GM12873 (cell line): ENCODE measurements at regions not wholly inside any gene's neighbourhood (a gene's known extent, or its start where the extent isn't known, plus 50 kb on each side); places are given as distances from the start of the nearest gene placed in this dataset.

Experiments used
- CTCF ChIP-seq: IDR thresholded peaks from 2 replicates; pipeline ENCODE4 v1.5.1; 2012; ENCODE audit warnings: low read depth, mild to moderate bottlenecking, moderate library complexity, low read length, control low read depth; ENCODE audit not compliant: insufficient read depth; ENCODE audit errors: missing control alignments

- TF ChIP-seq CTCF = no peak
Observed at GRCh38 chr20:4465855-4466545, 216.9 kb upstream of the ADRA1D start.

DNA sequence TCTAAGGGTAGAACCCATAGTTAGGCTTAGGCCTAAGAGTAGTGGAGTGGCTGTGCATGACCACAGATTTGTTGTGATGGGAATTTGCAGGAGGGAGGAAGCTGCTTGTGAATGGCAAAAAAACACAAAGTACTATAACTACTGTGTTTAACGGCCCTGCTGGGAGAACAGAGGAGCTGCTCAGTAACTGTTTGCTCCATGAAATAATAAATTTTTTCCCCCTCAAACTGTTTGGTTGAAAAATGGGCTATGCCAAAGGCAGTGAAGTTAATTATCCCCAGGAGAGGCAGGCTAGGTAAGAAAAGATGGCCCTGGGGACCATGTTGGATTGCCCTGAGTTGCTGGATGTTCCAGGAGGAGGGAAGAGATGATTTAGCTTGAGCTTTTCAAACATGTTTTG lies 216.1 kb upstream of the ADRA1D start:
- no peak for TF ChIP-seq CTCF

DNA sequence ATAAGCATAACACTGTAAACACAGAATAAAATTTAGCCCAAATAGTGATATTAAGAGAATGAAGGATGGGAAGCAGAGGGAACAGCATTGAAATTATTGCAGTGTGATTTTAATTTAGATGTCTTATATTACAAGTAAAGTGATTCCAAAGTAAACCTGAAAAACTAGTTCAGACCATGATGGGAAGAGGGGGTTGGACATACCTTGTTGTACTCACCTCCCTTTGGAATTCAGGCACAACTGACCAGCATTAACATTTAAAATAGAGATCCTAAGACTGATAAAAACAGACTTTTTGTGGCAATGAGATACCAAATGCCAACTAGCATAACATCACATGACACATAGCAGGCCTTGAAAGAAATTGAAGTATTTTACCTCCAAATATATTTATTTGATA lies 210.0 kb upstream of the ADRA1D start:
- no peak for TF ChIP-seq CTCF

DNA sequence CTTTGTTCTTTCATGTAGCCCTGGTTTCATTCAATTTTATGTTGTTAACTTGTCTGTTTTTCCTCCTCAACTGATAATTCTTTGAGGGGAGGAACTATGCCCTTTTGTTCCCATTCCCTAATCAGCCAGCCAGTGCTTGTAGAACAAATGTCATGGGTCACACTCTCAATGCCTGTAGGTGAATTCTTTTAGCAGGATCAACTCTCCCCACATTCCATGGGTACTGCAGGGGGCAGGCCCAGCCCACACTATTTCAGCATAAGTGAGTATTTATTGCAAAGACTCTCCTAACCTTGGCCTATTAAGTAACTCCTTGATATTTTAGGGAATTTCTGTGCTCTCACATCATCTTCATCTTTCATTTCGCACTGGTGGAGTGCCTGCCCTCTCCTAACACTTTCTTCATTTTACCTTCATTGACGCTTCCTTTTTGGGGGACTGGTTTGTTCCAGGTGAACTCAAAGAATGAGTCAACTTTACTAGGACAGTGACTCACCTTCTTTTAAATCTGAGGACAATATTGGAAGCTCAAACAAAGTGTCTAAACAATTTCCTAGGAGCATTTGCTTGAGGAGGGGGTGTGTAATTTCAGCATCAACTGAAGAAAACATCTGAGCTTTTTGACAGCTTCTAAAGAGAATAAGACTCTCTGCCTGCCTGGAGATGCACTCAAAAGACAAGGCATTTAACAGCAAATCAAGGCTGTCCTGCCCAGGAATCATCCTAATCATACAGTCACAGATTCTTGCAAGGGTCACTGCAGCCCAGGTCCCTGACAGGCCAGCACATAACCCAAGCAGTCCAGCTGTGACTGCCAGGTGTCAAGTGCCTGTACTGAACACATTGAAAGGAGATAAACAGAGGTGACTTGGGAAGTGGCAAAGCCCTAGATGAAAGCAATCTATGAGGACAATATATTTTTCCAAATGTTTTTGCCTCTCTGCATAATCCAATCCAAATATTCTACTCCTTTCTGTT lies 208.8 kb upstream of the ADRA1D start:
- TF ChIP-seq CTCF = no peak

- TF ChIP-seq CTCF = no peak
Observed at GRCh38 chr20:4455996-4456395, 206.9 kb upstream of the ADRA1D start.

- no peak for TF ChIP-seq CTCF
Observed at GRCh38 chr20:4455301-4455701, 206.2 kb upstream of the ADRA1D start.

DNA sequence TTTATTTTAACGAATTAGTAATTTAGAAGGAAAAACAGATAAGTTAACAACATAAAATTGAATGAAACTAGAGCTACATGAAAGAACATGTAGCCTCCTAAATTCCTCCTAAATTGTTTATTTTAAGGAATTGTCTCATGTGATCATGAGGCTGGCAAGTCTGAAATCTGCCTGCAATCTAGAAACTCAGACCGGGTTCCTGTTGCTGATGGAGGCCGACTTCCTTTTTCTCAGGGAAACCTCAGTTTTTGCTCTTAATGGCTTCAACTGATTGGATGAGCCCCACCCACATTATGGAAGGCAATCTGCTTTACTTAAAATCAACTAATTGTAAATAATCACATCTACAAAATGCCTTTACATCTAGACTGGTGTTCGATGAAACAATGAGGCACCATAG lies 205.0 kb upstream of the ADRA1D start:
- TF ChIP-seq CTCF = no peak
